GM19043 (cell line): ENCODE measurements at regions not wholly inside any gene's neighbourhood (a gene's known extent, or its start where the extent isn't known, plus 50 kb on each side); places are given as distances from the start of the nearest gene placed in this dataset.

Experiments used
- ATAC-seq: cut with Tn5 transposase; IDR thresholded peaks from one replicate; pipeline ENCODE4 v1.9.1; 2021; ENCODE audit warnings: low read depth; ENCODE audit not compliant: unreplicated experiment

DNA sequence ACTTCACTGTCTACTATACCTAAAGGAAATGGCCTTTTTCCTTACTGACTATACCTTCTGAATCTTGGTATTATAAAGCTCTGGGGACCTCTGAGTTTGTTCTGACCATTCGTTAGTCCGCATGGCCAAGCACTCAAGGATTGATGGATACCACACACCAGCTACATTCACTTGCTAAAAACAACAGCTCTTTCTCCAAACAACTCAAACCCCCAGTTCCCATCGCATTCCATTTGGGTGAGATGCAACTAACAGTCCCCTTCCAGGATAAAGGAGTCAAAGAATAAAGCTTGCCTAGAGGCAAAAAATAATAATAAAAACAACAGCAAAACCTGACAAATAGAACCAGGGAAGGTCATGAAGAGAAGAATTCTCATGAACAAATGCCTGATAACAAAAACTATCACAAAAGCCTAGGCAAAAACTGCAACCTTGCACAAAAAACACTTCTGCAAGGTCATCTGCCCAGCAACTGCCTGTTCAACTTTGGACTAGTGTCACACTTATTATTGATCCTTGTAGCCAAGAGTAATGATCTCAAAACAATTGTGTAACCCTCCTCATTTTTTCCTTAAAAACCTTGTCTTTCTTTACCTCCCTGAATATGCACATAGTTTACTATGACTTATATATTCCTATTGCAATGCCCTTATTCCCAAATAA lies 139.0 kb upstream of the GUCY1A2 start:
- ATAC-seq, result no peak

DNA sequence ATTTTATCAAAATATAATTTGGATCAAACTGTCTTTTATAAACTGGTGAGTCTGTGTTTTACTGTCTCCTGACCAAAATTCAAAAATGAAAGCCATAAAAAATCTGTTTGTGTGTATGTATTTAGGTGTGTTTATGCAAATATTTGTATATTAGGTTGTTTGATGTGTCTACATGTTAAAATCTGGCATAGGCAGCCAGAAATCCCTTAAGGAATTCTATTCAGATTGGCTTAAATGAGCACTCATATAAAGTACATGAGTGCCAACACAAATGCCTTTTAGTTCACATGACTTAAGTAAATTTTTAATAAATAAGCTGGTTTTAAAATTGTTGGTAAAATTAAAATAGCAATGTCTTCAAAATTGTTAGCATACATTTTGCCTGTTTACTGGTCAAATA lies 133.3 kb upstream of the GUCY1A2 start:
- ATAC-seq, result no peak

DNA sequence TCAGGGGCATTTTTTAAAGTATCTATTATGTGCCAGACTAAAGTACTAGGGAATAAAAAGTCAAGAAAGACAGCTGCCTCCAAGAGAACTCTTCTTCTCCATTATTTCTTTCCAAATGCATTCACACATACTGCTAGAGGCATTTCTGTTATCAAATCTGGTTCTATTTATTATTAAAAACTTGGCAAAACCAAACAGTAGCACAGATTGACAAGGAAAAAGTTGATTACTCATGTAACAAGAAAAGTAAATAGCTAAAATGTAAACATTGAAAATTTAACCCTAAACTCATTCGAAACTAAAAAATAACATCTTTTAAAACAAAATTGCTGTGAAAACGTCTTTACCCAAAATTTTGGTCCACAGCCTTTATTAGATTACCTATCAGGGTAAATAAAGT lies 132.9 kb upstream of the GUCY1A2 start:
- no peak for ATAC-seq

DNA sequence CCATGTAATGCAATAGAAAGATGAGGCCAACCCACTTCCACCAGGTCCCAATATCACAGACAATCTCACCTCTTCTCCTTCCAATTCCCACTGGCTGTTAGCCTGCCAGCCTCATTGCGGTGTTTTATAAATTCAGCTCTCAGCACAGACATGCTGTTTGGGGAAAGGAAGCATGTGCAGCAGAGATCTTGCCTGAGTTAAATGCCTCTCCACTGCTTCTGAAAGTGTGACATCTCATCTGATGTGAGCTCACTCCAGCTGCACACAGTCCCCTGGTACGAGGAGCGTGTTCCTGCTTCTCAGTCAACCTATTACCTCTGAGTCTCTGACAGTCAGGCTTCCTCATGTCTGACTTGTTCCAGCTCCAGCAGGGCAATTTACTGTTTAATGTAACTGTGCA lies 122.7 kb upstream of the GUCY1A2 start:
- no peak for ATAC-seq

DNA sequence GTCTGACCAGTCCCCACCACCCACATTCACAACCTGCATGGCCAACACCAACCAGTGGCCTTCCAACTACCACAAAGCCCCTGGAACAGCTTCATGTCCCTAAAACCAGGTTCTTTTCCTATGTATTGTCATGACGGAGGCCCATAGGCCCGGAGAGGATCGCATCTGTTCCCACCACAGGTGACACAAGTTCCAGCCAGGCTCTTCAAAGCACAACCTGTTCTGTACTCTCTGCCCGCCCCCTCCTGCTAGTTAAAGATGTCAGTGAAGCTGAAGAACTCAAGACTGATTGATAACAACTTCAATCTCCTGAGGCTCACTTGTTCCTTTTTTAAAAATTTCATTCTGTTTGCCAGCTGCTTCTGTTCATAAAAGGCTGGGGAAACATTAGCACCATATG lies 121.1 kb upstream of the GUCY1A2 start:
- no peak for ATAC-seq

DNA sequence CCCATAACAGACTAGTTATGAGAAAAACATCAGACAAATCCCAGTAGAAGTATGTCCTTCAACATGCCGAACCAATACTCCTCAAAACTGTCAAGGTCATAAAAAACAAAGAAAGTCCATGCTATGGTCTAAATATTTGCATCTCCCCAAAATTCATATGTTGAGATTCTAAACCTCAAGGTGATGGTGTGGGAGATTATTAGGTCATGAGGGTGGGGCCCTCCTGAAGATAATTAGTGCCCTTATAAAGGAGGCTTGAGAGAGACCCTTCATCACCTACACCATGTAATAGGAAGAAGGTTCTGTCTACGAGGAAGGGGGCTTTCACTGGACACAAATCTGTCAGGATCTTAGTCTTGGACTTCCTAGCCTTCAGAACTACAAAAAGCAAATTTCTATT lies 118.6 kb upstream of the GUCY1A2 start:
- ATAC-seq, result no peak

DNA sequence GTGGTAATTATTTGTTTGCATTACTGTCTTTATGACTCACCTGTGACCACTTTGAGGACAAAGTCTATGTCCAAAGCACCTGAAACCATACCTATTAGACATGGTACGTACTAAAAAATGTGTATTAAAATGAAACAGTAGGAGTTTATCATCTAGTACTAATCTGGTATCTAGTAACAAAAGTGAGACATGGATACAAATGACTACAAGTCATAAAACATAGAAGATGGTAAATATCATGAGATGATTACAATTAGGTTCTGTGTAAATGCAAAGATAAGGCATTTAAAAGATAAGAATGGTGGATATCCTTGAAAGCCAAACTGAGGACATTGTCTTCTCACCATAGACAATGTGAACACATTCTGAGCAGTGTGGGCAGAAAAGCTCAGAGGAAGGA lies 113.5 kb upstream of the GUCY1A2 start:
- no peak for ATAC-seq

DNA sequence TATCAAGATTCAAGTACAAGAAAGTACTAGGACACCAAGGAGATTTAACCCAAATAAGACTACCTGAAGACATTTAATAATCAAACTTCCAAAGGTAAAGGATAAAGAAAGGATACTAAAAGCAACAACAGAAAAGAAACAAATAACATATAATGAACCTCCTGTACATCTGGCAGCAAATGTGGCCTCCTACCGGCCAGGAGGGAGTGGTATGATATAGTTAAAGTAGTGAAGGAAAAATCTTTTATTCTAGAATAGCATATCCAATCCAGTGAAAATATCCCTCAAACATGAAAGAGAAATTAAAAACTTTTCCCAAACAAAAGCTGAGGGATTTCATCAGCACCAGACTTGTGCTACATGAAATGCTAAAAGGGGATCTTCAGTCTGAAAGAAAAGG lies 104.7 kb upstream of the GUCY1A2 start:
- ATAC-seq, result no peak

DNA sequence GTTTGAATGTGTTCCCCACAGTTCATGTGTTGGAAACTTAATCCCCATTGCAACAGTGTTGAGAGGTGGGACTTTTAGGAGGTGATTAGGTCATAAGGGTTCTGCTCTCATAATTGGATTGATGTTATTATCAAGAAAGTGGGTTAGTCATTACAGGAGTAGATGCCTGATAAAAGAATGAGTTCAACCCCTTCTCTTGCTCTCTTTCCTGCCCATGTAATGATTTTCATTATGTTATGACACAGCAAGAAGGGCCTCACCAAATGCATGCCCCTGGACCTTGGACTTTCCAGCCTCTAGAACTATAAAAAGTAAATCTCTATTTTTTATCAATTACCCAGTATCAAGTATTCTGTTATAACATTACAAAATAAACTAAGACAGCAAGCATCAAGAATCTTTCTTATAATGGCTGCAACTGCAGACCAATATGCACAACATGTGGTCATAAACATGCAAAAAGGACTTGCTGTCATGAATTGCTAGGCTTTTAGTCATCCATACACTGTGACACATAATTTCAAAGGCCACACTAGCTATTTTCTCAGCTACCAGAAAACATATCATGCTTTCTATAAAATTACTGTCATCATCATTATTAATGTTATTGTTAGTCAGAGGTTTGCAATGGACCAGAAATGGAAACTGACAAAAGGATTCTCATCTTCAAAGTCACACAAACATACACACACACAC lies 99.9 kb upstream of the GUCY1A2 start:
- ATAC-seq, result no peak

DNA sequence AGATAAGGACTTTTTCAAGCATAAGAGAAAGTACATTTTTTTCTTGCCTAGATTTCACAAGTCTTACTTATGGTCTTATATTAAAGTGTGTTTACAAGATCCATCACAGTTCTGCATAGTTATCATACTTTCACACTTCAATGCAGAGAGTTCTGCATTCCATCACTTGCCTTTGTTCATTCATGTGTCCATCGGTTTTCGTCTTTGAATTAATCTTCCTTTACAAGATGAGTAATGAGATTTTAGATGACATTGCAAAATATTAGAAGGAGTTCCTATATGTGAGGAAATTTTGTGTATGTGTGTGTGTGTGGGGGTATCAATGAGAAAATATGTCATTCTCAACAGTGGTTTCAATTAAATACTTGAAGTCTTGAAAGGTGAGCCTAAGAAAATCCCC lies 98.1 kb upstream of the GUCY1A2 start:
- no peak for ATAC-seq

DNA sequence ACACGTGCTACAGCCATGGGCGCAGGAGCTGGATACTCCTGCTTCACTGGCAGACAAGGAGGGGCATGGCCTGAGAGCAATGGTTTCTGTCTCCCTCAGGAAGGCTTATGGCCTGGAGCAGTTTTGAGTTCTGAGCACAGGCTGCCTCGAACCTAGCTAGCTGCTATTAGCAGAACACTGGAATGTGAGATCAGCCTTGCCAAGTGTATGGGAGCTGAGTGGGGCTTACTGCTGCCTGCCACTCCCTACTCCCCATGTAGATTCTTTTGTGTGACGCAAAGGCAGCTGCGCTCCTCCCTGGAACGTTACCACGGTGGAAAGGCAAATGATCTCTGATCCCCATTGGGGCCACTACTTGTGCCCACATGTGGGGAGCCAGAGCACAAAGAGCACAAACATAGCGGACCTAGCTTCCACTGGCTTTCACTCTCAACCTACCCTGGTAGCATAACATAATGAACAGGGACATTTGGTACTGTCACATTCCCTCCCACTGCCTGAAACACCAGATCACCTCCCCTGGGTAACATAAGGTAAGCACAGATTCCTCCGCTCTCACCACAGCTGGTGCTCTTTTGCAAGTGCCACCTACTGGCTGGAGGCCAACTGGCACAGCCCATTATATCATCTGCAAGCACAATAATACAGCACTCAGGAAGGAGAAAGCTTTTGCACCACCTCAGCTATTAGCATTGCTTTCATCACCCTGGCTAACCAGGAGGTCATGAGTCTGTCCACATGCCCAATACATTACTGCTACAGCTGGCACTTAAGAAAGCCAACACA lies 84.6 kb upstream of the GUCY1A2 start:
- ATAC-seq, result no peak

DNA sequence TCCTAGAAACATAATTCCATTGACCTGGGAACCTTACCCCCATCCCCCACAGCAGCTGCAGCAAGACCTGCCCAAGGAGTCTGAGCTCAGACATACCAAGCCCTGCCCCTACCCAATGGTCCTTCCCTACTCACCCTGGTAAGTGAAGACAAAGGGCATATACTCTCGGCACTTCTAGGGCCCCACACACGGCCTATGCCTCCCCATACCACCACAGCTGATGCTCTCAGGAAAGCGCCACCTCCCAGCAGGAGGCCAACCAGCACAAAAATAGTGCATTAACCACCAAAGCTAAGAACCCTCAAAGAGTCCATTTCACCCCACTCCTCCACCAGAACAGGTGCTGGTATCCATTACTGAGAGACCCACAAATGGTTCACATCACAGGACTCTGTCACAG lies 74.4 kb upstream of the GUCY1A2 start:
- ATAC-seq, result no peak

DNA sequence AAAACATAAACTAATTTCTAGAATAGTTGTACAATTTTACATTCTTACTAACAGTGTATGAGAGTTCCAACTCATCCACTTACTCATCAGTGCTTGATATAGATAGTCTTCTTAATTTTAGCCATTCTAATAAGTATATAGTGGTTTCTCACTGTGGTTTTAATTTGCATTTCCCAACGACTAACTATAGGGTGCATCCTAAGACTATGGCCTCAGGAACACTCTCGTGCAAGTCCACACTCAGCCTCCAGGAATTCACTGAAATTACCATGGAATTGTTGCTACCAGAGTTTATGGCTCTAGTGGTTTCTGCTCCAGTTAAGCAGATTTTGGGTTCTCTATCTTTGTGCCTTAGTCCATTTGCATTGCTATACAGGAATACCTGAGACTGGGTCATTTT lies 60.1 kb upstream of the GUCY1A2 start:
- ATAC-seq, result no peak

DNA sequence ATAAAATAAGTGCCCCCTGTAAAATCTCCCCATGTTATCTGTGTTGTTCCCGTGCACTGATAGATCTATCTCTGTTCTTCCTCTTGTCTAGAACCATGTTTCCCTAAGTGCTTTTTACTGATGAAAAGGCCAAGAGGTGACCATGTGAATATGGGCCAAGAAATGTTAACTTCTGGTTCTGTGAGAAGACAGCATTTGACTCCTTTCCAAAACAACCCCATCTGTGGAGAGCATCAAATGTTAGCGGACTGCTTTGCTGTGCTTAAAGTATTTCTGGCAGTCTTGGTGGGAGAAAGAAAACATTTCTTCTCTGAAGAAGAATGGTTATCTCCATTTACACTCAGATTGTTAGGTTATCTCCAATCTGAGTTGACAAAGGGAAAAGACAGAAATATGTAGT lies 58.6 kb upstream of the GUCY1A2 start:
- ATAC-seq, result no peak

DNA sequence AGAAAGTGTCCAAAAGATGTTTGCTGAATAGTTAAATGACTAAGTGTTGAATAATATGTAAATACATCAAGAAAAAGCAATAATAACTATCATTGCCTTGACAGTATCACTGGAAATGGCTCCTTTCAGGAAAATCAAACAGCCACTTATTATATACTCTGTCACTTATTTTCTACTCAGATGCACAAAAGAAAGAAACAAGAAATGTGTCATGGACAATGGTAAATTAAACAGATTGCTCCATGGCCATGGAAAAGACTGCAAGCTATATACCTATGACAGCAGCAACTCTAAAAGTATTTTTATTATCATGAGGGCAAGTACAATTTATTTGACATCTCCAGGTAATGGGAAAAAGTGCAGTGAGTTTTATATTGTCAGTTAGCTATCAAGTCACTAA lies 52.9 kb upstream of the GUCY1A2 start:
- no peak for ATAC-seq
